MM.1S (cell line): ENCODE measurements at regions not wholly inside any gene's neighbourhood (a gene's known extent, or its start where the extent isn't known, plus 50 kb on each side); places are given as distances from the start of the nearest gene placed in this dataset.

Experiments
- DNase-seq: peaks from one replicate; pipeline ENCODE4 v3.0.0-alpha.2; 2015
- H2AFZ ChIP-seq: fragments of 300-600 bp; sonication (generic); 2 replicates; pipeline ENCODE4 v1.6.0; 2016; ENCODE audit warnings: antibody characterized with exemption, low read length
- H3F3A ChIP-seq: fragments of 300-600 bp; sonication (generic); 2 replicates; pipeline ENCODE4 v1.6.1; 2016; ENCODE audit warnings: mild to moderate bottlenecking, antibody characterized with exemption, low read length, moderate library complexity, mixed read lengths; ENCODE audit not compliant: insufficient read depth
- H3K27ac ChIP-seq: fragments of 300-600 bp; sonication (generic); 2 replicates; pipeline ENCODE4 v1.5.1; 2016; ENCODE audit warnings: mild to moderate bottlenecking, low read length
- H3K27me3 ChIP-seq: fragments of 300-600 bp; sonication (generic); replicated peaks from 2 replicates; pipeline ENCODE4 v1.6.0; 2016; ENCODE audit warnings: low read length; ENCODE audit not compliant: insufficient read depth
- H3K36me3 ChIP-seq: fragments of 300-600 bp; sonication (generic); replicated peaks from 2 replicates; pipeline ENCODE4 v1.6.1; 2016; ENCODE audit warnings: mild to moderate bottlenecking, low read length, mixed read lengths; ENCODE audit not compliant: insufficient read depth
- H3K4me1 ChIP-seq: fragments of 300-600 bp; sonication (generic); 2 replicates; pipeline ENCODE4 v1.6.1; 2016; ENCODE audit warnings: low read length, mixed read lengths
- H3K4me2 ChIP-seq: fragments of 300-600 bp; sonication (generic); 2 replicates; pipeline ENCODE4 v1.6.0; 2016; ENCODE audit warnings: low read depth, low read length
- H3K4me3 ChIP-seq: fragments of 300-600 bp; sonication (generic); 2 replicates; pipeline ENCODE4 v1.5.1; 2016; ENCODE audit warnings: low read length, mixed read lengths
- H3K79me2 ChIP-seq: fragments of 300-600 bp; sonication (generic); 2 replicates; pipeline ENCODE4 v1.6.1; 2016; ENCODE audit warnings: mixed run types, low read length, mixed read lengths
- H3K9ac ChIP-seq: fragments of 300-600 bp; sonication (generic); 2 replicates; pipeline ENCODE4 v1.6.1; 2016; ENCODE audit warnings: low read length, mixed read lengths
- H3K9me2 ChIP-seq: fragments of 300-600 bp; sonication (generic); replicated peaks from 2 replicates; pipeline ENCODE4 v1.6.1; 2016; ENCODE audit warnings: mild to moderate bottlenecking, low read length, mixed read lengths; ENCODE audit not compliant: insufficient read depth
- H3K9me3 ChIP-seq: fragments of 300-600 bp; sonication (generic); replicated peaks from 2 replicates; pipeline ENCODE4 v1.6.1; 2016; ENCODE audit warnings: mild to moderate bottlenecking, low read length, mixed read lengths; ENCODE audit not compliant: insufficient read depth
- H4K20me1 ChIP-seq: fragments of 300-600 bp; sonication (generic); 2 replicates; pipeline ENCODE4 v1.6.1; 2016; ENCODE audit warnings: mild to moderate bottlenecking, low read length, moderate library complexity, mixed read lengths; ENCODE audit not compliant: insufficient read depth
- EZH2 ChIP-seq: fragments of 300-600 bp; sonication (generic); optimal IDR thresholded peaks from 2 replicates; pipeline ENCODE3; 2017; ENCODE audit warnings: low read depth, mild to moderate bottlenecking, antibody characterized with exemption, low read length, mixed read lengths
- EZH2phosphoT487 ChIP-seq: fragments of 300-600 bp; sonication (generic); IDR thresholded peaks from 2 replicates; pipeline ENCODE4 v1.6.1; 2018; ENCODE audit warnings: antibody characterized with exemption, low read length
- TF ChIP-seq, protein P1 (sequence below): fragments of 300-600 bp; sonication (generic); IDR thresholded peaks from 2 replicates; pipeline ENCODE4 v1.5.1; 2016; ENCODE audit warnings: antibody characterized with exemption, low read length, mixed read lengths

- H3K9me3 ChIP-seq, result no peaks in the 10 kb centered on the region
- DNase-seq, result no peak
- no peaks in the 10 kb centered on the region for H3K27me3 ChIP-seq
- no peaks in the 10 kb centered on the region for H3F3A ChIP-seq
- H3K9ac ChIP-seq, result no peak overlapping the region
- H3K9me2 ChIP-seq, result no peaks in the 10 kb centered on the region
- H2AFZ ChIP-seq, result no peak overlapping the region
- H4K20me1 ChIP-seq, result no peaks in the 10 kb centered on the region
- TF ChIP-seq EZH2phosphoT487, result no peak
- TF ChIP-seq EZH2, result no peak
- TF ChIP-seq, protein P1, sequence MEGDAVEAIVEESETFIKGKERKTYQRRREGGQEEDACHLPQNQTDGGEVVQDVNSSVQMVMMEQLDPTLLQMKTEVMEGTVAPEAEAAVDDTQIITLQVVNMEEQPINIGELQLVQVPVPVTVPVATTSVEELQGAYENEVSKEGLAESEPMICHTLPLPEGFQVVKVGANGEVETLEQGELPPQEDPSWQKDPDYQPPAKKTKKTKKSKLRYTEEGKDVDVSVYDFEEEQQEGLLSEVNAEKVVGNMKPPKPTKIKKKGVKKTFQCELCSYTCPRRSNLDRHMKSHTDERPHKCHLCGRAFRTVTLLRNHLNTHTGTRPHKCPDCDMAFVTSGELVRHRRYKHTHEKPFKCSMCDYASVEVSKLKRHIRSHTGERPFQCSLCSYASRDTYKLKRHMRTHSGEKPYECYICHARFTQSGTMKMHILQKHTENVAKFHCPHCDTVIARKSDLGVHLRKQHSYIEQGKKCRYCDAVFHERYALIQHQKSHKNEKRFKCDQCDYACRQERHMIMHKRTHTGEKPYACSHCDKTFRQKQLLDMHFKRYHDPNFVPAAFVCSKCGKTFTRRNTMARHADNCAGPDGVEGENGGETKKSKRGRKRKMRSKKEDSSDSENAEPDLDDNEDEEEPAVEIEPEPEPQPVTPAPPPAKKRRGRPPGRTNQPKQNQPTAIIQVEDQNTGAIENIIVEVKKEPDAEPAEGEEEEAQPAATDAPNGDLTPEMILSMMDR, result no peak
- no peaks in the 10 kb centered on the region for H3K79me2 ChIP-seq
- H3K4me2 ChIP-seq, result no peak overlapping the region
- no peaks in the 10 kb centered on the region for H3K4me1 ChIP-seq
- H3K36me3 ChIP-seq, result no peaks in the 10 kb centered on the region
- H3K27ac ChIP-seq, result no peak overlapping the region
- H3K4me3 ChIP-seq, result no peak overlapping the region
Observed at GRCh38 chr15:93985176-93985575, 246.2 kb upstream of the MCTP2 start.

DNA sequence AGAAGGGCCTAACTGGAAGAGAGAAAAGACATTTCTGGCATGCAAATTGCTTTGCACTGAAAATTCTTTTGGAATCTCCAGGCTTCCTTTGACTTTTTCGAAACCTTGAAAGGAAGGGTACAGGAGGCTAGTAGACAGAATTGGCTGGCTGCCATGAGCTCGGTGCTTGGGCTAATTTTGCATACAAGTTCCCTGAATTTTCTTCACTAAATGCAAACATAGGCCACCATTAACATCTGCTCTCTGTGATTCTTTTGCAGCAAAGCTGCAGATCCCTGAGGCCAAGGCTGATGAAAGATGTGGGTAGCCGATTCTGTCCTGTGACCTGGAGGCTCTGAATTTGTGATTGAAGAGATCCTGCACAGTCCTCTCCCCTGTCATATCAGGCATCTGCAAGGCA, 247.8 kb upstream of the MCTP2 start:
- no peaks in the 10 kb centered on the region for H3K36me3 ChIP-seq
- no peak for TF ChIP-seq EZH2
- TF ChIP-seq, protein P1, result no peak
- no peak for TF ChIP-seq EZH2phosphoT487
- H3K4me2 ChIP-seq, result no peak overlapping the region
- H3K27me3 ChIP-seq, result no peaks in the 10 kb centered on the region
- H3K27ac ChIP-seq, result no peak overlapping the region
- no peak overlapping the region for H3K4me3 ChIP-seq
- H3K9me3 ChIP-seq, result no peaks in the 10 kb centered on the region
- no peak overlapping the region for H2AFZ ChIP-seq
- no peak overlapping the region for H3K9ac ChIP-seq
- no peaks in the 10 kb centered on the region for H3K4me1 ChIP-seq
- DNase-seq, result no peak
- no peaks in the 10 kb centered on the region for H3F3A ChIP-seq
- H3K79me2 ChIP-seq, result no peaks in the 10 kb centered on the region
- H3K9me2 ChIP-seq, result no peaks in the 10 kb centered on the region
- H4K20me1 ChIP-seq, result no peaks in the 10 kb centered on the region

DNA sequence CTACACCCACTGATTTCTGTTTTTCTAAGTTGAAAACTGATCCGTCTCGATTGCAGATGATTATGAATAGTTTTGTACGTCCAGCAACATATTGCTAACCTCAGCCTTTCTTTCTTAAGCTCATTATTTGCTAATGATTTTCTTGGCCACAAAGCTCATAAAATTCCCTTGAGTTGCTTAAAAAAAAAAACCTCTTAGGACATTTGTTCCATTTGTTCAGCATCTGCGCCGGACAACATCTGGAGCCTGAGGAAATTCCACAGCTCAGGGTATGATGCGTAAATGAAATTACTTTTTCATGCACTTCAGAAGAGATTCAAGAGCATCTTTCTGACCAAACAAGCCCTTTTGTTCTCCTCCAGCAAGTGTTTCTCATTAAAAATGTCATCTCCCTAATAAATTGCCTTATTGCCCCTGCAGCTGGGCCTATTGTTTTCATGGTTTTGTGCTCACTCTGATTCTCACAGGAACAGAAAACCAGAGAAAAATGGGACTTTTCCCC, 249.1 kb upstream of the MCTP2 start:
- no peaks in the 10 kb centered on the region for H3K79me2 ChIP-seq
- H3K9ac ChIP-seq, result no peak overlapping the region
- no peaks in the 10 kb centered on the region for H3K9me2 ChIP-seq
- no peaks in the 10 kb centered on the region for H3K4me1 ChIP-seq
- no peaks in the 10 kb centered on the region for H3F3A ChIP-seq
- H3K36me3 ChIP-seq, result no peaks in the 10 kb centered on the region
- no peak overlapping the region for H3K4me3 ChIP-seq
- H3K9me3 ChIP-seq, result no peaks in the 10 kb centered on the region
- H3K27me3 ChIP-seq, result no peaks in the 10 kb centered on the region
- no peak overlapping the region for H3K27ac ChIP-seq
- no peak for DNase-seq
- no peak overlapping the region for H3K4me2 ChIP-seq
- no peak overlapping the region for H2AFZ ChIP-seq
- H4K20me1 ChIP-seq, result no peaks in the 10 kb centered on the region
- no peak for TF ChIP-seq EZH2phosphoT487

GRCh38 chr15:93981706-93982105, 249.7 kb upstream of the MCTP2 start:
- Histone ChIP-seq H3F3A (no peaks in the 10 kb centered on the region), H3K4me3 (no peak overlapping the region), H3K27ac (no peak overlapping the region), H3K9ac (no peak overlapping the region), H2AFZ (no peak overlapping the region), H3K79me2 (no peaks in the 10 kb centered on the region), H3K36me3 (no peaks in the 10 kb centered on the region), H3K4me2 (no peak overlapping the region), H4K20me1 (no peaks in the 10 kb centered on the region), H3K4me1 (no peaks in the 10 kb centered on the region), H3K9me3 (no peaks in the 10 kb centered on the region), H3K27me3 (no peaks in the 10 kb centered on the region), H3K9me2 (no peaks in the 10 kb centered on the region)
- TF ChIP-seq EZH2phosphoT487, result no peak
- TF ChIP-seq, protein P1, result no peak
- TF ChIP-seq EZH2, result no peak
- no peak for DNase-seq
